ENCODE measurements at regions not wholly inside any gene's neighbourhood (a gene's known extent, or its start where the extent isn't known, plus 50 kb on each side); places are given as distances from the start of the nearest gene placed in this dataset.

GRCh38 chr18:25463726-25464125 is 111.8 kb upstream of the ZNF521 start:
- no peak overlapping the region for H2AFZ ChIP-seq
- H3K4me1 ChIP-seq (ENCODE audit: insufficient read depth): peaks cover 15% of the 10 kb centered on the region
- H3K27ac Mint-ChIP-seq: no peak overlapping the region
- no peaks in the 10 kb centered on the region for H4K20me1 ChIP-seq (replicated peaks; ENCODE audit: insufficient read depth)
- H3K27ac ChIP-seq (ENCODE audit: low read depth): no peak overlapping the region
- H3K36me3 Mint-ChIP-seq (ENCODE audit: low read depth): no peaks in the 10 kb centered on the region
- peaks cover 23% of the 10 kb centered on the region for H3K4me1 Mint-ChIP-seq
- peaks cover 5% of the 10 kb centered on the region; the same call in 1 of the 2 replicates for H3K9me2 ChIP-seq (ENCODE audit: insufficient read depth)
- H3K4me3 ChIP-seq: no peak overlapping the region
- no peaks in the 10 kb centered on the region for H3K36me3 ChIP-seq (ENCODE audit: insufficient read depth)
- no peaks in the 10 kb centered on the region for H3K79me2 ChIP-seq (replicated peaks; ENCODE audit: insufficient read depth)
- TF ChIP-seq REST (IDR thresholded peaks at IDR 0.05; ENCODE audit: unreplicated experiment) (no peak), EZH2phosphoT487 (IDR thresholded peaks at IDR 0.05; ENCODE audit: unreplicated experiment) (no peak), POLR2AphosphoS5 (IDR thresholded peaks at IDR 0.05; ENCODE audit: low read depth) (no peak), ZNF331 (CRISPR knock-in tag; IDR thresholded peaks at IDR 0.05; ENCODE audit: low read depth) (no peak), CTCF (conservative IDR thresholded peaks at IDR 0.05; ENCODE audit: low read depth in 2 of 2) (no peak), NANOG (IDR thresholded peaks at IDR 0.05; ENCODE audit: borderline replicate concordance) (no peak), ETS1 (IDR thresholded peaks at IDR 0.05) (no peak), ZNF462 (CRISPR knock-in tag; IDR thresholded peaks at IDR 0.05) (no peak)
- DNase-seq (ENCODE audit: low spot score): no peak
- H3K4me2 ChIP-seq: no peak overlapping the region
- H3K9me3 Mint-ChIP-seq: no peaks in the 10 kb centered on the region
- no peak for ATAC-seq
- H3K27me3 Mint-ChIP-seq (ENCODE audit: insufficient read depth, low read depth, poor library complexity): peaks cover 2% of the 10 kb centered on the region
- H3F3A ChIP-seq (replicated peaks; ENCODE audit: low read depth): no peaks in the 10 kb centered on the region
- H3K4me3 Mint-ChIP-seq: no peak overlapping the region
- H3K27me3 ChIP-seq (ENCODE audit: insufficient read depth): no peaks in the 10 kb centered on the region

Data from GM23338 (cell line).